SIG-M5 treated with dmso at 0.1 percent for 504 hours (cell line): ENCODE measurements at regions not wholly inside any gene's neighbourhood (a gene's known extent, or its start where the extent isn't known, plus 50 kb on each side); places are given as distances from the start of the nearest gene placed in this dataset.

Experiments used
- DNase-seq: peaks from one replicate; lab custom pipeline; 2025; ENCODE audit not compliant: unreplicated experiment; lab: John Stamatoyannopoulos, UW

DNA sequence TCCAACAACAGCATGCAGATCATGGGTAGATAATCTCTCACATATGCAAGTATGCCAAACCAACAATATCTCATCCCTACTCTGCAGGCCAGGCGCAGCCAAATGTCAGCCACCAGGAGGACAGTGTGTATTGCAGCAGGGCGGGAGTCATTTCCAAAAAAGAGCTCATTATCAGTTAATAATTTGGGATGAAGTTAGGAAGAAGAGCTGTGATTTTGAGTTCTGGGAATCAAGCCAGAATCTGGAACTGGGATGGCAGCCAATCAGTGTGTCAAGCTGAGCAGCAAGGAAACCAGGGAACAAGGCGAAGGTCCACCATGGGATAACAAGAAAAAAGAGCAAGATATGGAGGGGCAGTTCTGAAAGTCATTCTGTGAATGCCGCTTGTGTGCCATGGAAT is 88.2 kb upstream of the CAMK2D start:
- no peak for DNase-seq

DNA sequence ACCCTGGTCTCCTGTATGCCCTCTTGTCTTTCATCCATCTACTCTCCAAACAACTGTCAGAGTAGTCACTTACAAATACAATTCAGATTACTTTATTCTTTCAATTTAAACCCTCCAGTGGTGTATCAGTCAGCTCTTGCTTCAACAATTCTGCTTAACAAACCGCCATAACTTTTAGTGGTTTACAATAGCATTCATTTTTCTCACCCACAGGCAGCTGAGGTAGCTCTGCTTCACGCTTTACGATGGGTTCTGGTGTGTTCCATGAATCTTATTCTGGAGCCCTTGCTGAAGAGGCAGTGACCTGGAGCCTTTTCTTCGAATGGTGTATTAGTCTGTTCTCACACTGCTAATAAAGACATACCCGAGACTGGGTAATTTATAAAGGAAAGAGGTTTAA is 86.2 kb upstream of the CAMK2D start:
- no peak for DNase-seq

DNA sequence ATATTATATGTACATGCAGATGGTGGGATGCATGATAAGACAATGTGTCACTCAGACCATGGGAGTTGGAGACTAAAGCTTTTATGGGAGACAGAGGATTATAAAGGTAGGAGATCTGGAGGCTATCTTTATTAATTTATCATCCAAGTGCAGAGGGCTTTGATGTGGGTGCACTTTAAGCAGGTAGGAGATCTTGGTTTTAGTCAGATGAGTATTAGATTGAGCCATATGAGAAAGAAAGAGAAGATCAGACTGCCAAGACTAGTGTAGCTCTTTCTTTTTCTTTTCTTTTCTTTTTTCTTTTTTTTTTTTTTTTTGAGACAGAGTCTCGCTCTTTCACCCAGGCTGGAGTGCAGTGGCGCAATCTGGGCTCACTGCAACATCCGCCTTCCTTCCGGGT is 84.9 kb upstream of the CAMK2D start:
- DNase-seq = no peak

DNA sequence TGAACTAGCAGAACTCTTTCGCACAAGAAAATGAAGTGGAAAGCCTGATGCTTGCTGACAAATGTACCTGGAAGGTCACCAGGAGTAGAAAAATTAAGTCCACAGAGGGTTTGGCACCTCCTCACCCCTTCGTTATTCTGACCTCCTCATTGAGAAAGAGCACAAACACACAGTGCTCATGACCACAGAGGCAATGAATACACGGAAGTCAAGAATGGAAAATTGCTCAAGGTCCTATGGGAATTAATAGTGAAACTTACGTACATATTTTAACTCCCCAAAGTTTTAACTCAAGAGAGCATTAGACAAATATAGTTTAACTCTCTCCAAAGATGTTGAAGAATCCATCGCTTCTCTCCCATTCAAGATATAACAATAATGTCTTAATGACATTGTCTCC is 83.6 kb upstream of the CAMK2D start:
- DNase-seq = no peak

DNA sequence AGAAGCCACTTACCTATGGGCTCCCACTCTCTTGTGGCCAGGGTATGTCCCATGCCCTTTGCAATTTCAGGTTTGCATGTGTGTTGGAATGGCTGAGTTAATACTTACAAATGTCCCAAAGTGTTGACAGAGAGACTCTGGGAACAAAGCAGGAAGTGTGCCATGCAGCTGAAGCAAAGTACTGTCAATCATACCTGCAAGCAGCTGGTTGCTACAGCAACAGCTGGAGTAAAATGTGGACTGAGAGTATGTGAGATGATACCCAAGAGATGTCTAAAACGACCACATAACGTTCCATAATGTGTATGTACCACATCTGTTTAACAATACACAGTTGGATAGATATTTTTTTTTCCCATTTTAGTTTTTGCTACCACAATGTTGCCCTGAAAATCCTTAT is 82.8 kb upstream of the CAMK2D start:
- DNase-seq = no peak

DNA sequence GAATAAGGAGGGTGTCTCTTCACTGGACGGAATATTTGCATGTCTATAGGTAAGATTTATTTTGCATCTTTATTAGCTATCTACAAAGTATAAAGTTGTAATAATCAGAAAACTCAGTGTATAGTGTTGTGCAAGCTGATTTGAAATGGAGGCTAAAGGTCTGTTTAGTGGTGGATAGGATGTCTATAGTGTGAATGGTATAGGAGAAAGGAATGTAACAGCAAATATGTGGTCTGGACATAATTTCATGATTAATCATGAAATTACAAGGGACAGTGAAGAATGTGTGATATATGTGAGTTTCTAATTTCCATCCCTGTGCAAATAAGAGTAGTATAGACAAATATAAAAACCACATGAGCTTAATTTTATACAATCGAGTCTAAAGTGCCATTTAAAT is 79.3 kb upstream of the CAMK2D start:
- DNase-seq = no peak

DNA sequence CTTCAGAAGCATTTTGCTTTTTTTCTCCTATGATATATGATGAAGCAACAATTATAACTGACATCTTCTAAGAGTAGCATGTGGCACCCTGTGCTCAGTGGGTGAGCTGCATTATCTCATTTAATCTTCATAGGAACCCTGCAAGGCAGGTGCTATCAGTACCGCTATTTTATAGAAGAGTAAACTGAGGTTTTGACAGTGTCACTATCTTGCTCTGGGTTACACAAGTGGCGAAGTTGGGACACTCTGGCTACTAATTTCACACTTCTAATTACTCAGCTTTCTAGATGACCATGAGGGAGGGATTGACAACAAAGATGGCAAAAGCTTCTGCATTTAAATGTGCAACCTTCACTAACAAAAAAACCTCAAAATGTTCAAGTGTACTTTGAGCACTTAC is 76.9 kb upstream of the CAMK2D start:
- DNase-seq = peak; percentile 23

DNA sequence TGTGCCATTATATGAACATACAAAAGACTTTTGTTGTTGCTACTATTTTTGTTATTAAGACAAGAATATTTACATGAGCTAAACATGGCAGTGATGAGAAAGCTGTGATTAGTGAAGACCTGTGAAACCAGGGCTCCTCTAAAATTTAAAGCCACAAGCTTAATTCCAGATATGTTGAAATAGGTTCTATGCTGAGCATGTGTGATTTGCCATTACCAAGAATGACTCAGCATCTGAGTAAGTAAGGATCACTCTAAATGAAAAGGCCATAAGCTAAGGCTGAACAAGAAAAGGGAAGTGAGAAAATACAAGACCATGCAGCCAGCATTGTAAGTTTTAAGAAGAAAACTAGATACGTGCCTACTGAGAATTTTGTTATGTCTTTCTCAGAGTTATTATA is 75.9 kb upstream of the CAMK2D start:
- DNase-seq = peak; percentile 98

DNA sequence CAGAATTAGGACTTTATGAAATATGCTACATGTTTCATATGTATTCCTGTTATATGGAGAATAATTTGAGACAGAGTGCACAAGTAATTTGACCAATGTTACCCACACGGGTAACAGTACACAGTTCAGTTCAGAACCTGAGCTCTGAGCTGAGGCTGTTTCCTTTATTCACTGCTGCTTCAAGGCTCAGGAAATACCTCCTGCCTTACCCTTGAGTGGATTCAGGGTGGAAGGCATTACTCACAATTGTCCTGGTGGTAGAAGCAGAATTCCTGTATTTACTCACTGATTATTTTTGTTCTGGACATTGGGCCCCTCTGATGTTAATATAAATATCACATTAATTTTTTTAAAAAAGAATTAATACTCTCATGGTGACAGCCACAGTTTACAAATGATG is 73.5 kb upstream of the CAMK2D start:
- no peak for DNase-seq

DNA sequence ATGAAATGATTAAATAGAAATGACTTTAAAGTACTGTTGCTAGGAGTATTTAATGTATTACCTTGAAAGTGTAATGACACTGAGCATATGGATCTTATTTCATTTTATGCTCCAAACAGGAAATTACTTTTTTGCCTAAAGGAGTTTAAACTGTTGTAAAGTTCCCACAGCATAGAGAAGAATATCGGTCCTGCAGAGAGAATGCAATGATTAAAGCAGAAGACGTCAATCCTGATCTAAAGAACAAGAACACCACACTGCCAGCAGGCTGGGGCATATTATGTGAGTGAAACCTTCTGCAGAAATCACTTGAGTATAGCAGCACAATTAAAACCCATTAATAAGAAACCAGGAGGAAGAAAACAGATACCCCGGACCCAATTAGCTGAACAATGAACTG is 72.8 kb upstream of the CAMK2D start:
- DNase-seq = no peak

DNA sequence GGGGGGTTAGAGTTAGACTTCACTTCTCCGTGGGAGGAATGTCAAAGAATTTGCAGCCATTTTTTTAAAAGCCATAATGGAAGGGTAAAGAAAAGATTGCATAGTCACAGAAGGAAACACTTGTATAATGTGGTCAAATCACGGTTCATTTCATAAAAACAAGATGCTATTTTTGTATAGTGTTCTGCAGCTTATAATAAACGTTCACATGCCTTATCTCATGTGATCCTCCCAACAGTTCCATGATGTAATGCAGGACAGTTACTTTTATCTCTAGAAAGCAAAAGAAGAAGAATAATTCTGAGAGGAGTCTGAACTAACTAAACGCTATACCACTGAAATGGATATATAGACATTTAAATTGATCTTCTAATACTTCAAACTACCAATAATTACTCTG is 71.3 kb upstream of the CAMK2D start:
- DNase-seq = no peak

DNA sequence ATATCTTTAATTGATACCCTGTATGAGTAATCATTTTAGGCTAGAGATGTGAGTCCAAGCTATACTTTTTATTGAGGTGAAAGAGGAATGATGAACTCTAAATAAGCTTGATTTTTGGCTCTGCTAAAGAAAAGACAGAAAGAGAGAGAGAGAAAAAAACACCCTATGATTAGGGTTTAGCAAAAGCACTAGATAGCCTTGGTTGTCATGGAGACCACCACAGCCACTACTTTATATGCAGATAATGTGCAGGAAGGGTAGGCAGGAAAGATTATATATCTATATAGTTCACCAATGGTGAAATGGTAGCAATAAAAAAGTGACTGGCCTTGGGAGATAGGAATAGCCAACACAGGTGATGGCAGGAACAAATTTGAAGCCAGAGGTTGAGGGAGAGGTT is 69.9 kb upstream of the CAMK2D start:
- DNase-seq = no peak

DNA sequence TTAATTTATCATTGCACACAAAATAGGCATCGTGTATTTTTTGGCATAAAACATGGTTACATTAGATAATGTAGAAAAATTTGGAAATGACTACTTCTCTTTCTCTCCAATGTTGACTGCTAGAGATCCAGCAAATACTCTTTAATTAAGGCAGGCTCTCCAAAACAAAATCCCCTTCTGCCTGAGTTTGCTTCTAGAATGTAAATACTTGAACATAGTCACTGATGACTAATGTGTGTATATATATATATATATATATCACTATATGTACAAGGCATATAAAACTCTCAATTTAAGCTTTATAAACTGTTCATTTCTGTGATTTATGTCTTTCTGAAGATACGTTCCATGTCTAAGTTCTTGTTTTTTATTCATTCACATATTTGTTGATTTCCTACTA is 67.2 kb upstream of the CAMK2D start:
- no peak for DNase-seq

DNA sequence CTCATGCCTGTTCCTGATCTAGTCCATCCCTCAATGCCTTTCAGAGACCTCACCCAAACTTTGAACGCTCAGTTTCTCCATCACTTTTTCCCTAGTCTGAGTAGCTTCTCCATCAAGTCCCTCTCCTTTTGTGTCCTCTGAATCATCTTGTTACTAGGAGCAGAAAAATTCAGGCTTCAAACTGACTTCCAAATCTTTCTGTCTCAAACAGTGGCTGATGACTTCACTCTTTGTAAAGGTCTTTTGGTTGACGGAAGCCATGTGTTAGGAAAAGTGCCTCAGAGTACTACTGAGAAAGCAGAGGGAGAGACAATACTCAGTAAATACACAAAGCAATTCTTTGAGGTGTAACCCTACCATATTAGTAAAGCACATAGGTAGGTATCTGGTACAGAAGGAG is 65.7 kb upstream of the CAMK2D start:
- no peak for DNase-seq

DNA sequence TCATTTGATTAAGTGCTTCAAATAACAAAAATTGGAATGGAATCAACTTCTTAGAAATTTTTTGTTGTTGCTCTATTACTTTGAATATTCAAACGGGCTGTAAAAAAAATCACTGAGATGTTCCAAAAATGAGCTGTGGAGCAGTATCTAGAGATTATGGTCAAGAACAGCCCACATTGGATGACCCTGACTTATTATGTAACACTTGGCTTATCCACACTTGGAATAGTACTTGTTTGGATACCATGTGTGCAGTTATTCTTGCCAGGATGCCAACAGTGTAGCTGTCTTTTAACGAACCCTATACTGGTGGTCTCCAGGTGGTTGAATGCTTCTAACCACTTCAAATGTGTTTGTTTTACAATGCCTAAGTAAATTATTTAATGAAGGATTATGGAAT is 64.9 kb upstream of the CAMK2D start:
- DNase-seq = no peak

DNA sequence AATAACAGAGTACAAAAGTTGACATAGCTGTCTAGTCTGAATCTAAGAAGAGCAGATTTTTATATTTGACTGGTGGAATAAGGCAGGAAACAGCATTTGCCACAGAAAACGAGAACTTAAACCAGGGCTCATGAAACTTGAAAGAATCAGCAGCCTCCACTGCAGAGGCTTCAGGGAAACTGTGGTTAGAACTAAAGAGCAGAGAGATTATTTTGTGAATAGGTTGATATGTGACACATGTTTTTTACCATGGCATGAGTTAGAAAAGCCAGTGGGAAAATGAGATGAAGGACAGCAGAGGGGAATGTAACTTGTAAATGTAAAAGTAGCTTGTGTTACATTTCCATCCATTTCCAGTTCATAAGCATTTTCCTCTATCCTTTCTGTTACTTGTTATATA is 63.7 kb upstream of the CAMK2D start:
- DNase-seq = peak; percentile 59

DNA sequence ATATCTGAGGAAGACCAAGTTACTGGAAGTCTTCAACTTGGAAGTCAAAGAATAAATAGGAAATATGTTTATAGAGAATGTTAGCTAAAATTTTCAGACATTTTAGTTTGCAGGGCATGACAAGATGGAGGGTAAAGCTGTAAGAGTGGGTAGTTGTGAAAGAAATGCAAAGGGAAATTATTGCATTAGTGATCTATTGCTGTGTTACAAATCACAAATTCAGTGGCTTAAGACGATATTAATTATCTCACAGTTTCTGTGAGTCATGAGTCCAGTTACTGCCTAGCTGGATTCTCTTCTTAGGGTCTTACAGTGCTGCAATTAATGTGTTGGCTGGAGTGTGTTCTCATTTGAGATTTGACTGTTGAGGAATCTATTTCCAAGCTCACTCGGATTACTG is 62.9 kb upstream of the CAMK2D start:
- DNase-seq = no peak

DNA sequence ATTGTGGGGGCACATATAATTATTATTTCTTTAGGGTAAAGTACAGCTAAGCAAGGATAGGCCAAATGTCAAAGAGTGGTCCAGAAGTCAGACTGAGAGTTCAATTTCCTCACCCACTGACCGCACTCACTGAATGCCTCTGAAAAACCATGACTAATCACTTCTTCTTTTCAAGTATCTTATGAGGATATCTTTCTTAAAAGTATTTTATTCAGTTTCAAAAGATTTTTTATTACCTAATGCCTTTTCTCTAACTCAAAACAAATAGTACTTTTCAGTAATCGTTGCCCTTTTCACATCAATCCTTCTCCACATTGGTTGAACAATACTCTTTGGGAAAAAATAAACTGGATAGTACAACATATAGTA is 61.7 kb upstream of the CAMK2D start:
- peak; percentile 68 for DNase-seq

DNA sequence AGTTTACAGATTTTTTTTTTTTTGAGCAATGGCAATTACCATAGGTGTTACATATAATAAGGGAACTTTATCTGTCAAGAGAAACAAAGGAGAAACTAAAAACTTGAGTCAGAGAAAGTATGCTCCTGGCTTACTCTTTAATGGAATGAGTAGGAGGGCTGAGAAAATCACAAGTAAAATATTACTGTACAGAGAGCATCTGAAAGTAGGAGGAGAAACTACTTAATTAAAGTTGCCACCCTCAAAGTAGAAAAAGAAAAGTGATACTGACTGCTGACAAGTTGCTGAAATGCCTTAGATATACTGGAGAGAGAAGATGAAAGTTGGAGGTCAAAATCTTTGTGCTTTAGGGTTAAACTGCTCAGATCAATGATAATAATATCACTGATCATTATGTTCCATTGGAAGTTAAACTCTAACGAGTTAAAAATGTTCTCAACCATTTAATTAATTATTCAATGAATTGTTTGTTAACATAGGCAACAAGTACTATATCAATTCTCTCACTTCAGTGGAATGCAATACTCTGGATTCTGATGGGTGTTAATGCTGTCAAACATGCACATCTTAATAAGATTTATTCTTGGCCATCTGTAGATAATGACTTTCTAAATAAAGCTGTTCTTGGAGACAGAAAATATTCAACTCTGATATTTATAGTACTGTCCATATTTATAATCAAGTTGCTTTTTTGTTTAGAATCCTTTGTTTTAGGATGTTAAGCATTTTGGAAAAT is 61.2 kb upstream of the CAMK2D start:
- DNase-seq = no peak

DNA sequence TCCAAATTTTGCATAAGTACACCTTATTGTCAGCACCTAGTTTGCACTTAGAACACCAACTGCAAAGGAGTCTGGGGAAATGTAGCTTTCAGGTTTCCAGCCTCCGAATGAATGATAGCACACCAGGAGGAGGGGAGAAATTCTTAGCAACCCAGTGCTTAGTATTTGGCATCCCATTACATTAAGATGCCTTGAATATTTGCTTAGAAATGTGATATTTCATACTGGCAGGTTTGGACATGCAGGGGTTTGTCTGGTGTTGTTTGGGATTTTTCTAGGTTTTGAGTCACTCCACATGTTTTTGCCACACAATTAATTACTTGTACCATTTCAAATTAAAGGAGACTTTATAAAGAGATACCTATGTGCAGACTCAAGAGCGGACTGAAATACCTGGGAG is 60.3 kb upstream of the CAMK2D start:
- DNase-seq = no peak

DNA sequence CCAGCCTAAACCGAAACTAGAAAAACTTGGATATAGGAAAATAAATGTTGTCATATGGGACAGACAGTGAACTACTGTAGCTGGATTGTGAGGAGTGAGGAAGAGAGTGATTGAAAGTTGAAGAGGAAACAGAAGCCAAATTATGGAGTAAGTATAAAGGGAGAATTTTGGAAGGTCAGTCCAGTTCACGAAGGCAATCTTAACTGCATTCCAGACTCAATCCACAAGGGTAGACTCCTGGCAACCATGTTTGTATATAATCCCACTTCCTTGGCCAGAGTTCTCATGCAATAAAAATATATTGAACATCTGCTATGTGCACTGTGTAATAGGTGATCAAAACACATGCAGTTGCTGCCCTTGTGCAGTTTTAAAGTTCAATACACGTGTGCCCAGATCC is 58.6 kb upstream of the CAMK2D start:
- DNase-seq = no peak

DNA sequence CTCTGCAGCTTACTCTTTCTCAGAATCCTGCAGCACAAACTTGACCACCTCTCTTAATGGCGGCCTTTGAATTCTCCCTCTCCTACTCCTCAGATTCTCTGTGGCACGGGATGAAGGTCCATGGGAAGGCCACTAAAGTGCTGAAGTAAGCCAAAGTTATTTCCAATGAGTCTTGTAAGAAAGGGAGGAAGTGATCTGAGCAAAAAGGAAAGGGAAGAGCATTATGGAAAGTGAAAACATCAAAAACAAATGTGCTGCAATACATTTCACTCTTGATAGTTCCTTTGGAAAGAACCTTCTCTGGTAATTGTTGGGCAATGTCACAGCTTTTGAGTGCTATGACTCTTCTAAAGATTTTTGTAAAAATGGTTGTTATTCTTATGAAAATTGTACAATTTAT is 54.3 kb upstream of the CAMK2D start:
- DNase-seq = peak; percentile 80

DNA sequence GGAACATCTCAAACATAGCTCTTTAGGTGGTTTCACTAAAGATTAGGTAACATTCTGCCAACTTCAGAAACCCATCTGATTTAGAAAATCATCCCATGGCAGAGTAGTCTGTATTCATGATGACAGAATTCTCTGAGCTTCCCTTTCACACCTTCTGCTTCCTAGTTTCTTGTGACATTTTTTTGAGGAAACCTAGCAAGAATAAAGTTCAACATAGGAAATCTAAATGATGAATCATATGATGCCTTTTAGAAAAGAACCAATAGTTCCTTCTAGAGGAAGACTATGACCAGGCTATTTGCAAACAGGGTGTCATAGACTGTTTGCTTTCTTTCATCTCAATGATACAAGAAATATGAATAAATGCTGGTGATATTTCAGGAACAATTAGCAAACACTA is 49.8 kb upstream of the CAMK2D start:
- DNase-seq = peak; percentile 21
